Loucy (cell line): ENCODE measurements at regions not wholly inside any gene's neighbourhood (a gene's known extent, or its start where the extent isn't known, plus 50 kb on each side); places are given as distances from the start of the nearest gene placed in this dataset.

ENCODE experiments used
- H2AFZ ChIP-seq: fragments of 200-600 bp; sonication (generic); 2 replicates; pipeline ENCODE4 v1.6.0; 2016; ENCODE audit warnings: antibody characterized with exemption, mild to moderate bottlenecking, low read length, moderate library complexity
- H3F3A ChIP-seq: fragments of 200-600 bp; 2 replicates; pipeline ENCODE4 v1.6.0; 2016; ENCODE audit warnings: antibody characterized with exemption, low read depth, mild to moderate bottlenecking
- H3K27me3 ChIP-seq: fragments of 200-600 bp; sonication (generic); 2 replicates; pipeline ENCODE4 v1.6.1; 2014; ENCODE audit warnings: low read length, mild to moderate bottlenecking; ENCODE audit not compliant: insufficient read depth, poor library complexity, severe bottlenecking
- H3K36me3 ChIP-seq: fragments of 200-600 bp; sonication (generic); 2 replicates; pipeline ENCODE4 v1.6.1; 2016; ENCODE audit warnings: low read length; ENCODE audit not compliant: insufficient read depth
- H3K4me1 ChIP-seq: fragments of 200-600 bp; sonication (generic); 2 replicates; pipeline ENCODE4 v1.5.1; 2014; ENCODE audit warnings: low read length, mild to moderate bottlenecking; ENCODE audit not compliant: insufficient read depth, poor library complexity, severe bottlenecking
- H3K4me2 ChIP-seq: fragments of 200-600 bp; sonication (generic); 2 replicates; pipeline ENCODE4 v1.6.0; 2014; ENCODE audit warnings: antibody characterized with exemption, low read length, low read depth, mild to moderate bottlenecking; ENCODE audit not compliant: poor library complexity, severe bottlenecking
- H3K4me3 ChIP-seq: fragments of 200-600 bp; sonication (generic); 2 replicates; pipeline ENCODE4 v1.5.1; 2014; ENCODE audit warnings: low read length, mild to moderate bottlenecking, mixed read lengths; ENCODE audit not compliant: poor library complexity, severe bottlenecking
- H3K79me2 ChIP-seq: fragments of 200-600 bp; sonication (generic); 2 replicates; pipeline ENCODE4 v1.6.1; 2014; ENCODE audit warnings: low read length; ENCODE audit not compliant: insufficient read depth
- H3K9ac ChIP-seq: fragments of 200-600 bp; sonication (generic); 2 replicates; pipeline ENCODE4 v1.6.0; 2014; ENCODE audit warnings: mild to moderate bottlenecking, low read depth, low read length, moderate library complexity; ENCODE audit not compliant: poor library complexity, severe bottlenecking
- H3K9me2 ChIP-seq: fragments of 200-600 bp; sonication (generic); replicated peaks from 2 replicates; pipeline ENCODE4 v1.6.1; 2016; ENCODE audit warnings: low read depth, low read length, mixed read lengths
- H3K9me3 ChIP-seq: fragments of 200-600 bp; sonication (generic); 2 replicates; pipeline ENCODE4 v1.6.1; 2014; ENCODE audit warnings: mild to moderate bottlenecking, antibody characterized with exemption, low read length, low read depth; ENCODE audit not compliant: insufficient read depth
- H4K20me1 ChIP-seq: fragments of 200-600 bp; sonication (generic); 2 replicates; pipeline ENCODE4 v1.6.0; 2014; ENCODE audit warnings: antibody characterized with exemption, low read length, mild to moderate bottlenecking; ENCODE audit not compliant: insufficient read depth, poor library complexity, severe bottlenecking
- CTCF ChIP-seq: fragments of 200-600 bp; sonication (generic); conservative IDR thresholded peaks from 2 replicates; pipeline ENCODE4 v1.5.1; 2014; ENCODE audit warnings: mild to moderate bottlenecking, antibody characterized with exemption, low read length
- EZH2phosphoT487 ChIP-seq: fragments of 200-600 bp; IDR thresholded peaks from 2 replicates; pipeline ENCODE4 v1.6.1; 2018; ENCODE audit warnings: antibody characterized with exemption, mild to moderate bottlenecking, moderate library complexity, borderline replicate concordance

- no peaks in the 10 kb centered on the region for H4K20me1 ChIP-seq
- H3K4me3 ChIP-seq, result no peak overlapping the region
- no peaks in the 10 kb centered on the region for H3K9me2 ChIP-seq
- TF ChIP-seq CTCF (no peak), EZH2phosphoT487 (no peak)
- no peaks in the 10 kb centered on the region for H3K9me3 ChIP-seq
- H3K27me3 ChIP-seq, result no peaks in the 10 kb centered on the region
- H3K9ac ChIP-seq, result no peak overlapping the region
- H2AFZ ChIP-seq, result no peak overlapping the region
- no peaks in the 10 kb centered on the region for H3K79me2 ChIP-seq
- H3F3A ChIP-seq, result no peaks in the 10 kb centered on the region
- H3K36me3 ChIP-seq, result no peaks in the 10 kb centered on the region
- no peak overlapping the region for H3K4me2 ChIP-seq
- no peaks in the 10 kb centered on the region for H3K4me1 ChIP-seq
Measured at GRCh38 chr2:153299217-153299616, 179.3 kb downstream of the RPRM start.

GRCh38 chr2:153294199-153294786, 184.3 kb downstream of the RPRM start:
- H3K4me2 ChIP-seq, result no peak overlapping the region
- H3K27me3 ChIP-seq, result no peaks in the 10 kb centered on the region
- H3F3A ChIP-seq, result no peaks in the 10 kb centered on the region
- H3K9me2 ChIP-seq, result no peaks in the 10 kb centered on the region
- no peaks in the 10 kb centered on the region for H3K9me3 ChIP-seq
- H3K4me1 ChIP-seq, result no peaks in the 10 kb centered on the region
- H4K20me1 ChIP-seq, result no peaks in the 10 kb centered on the region
- H2AFZ ChIP-seq, result no peak overlapping the region
- no peaks in the 10 kb centered on the region for H3K79me2 ChIP-seq
- no peak overlapping the region for H3K4me3 ChIP-seq
- H3K9ac ChIP-seq, result no peak overlapping the region
- H3K36me3 ChIP-seq, result no peaks in the 10 kb centered on the region
- TF ChIP-seq EZH2phosphoT487 (no peak), CTCF (no peak)

- no peaks in the 10 kb centered on the region for H3F3A ChIP-seq
- H3K4me2 ChIP-seq, result no peak overlapping the region
- no peaks in the 10 kb centered on the region for H3K9me3 ChIP-seq
- no peaks in the 10 kb centered on the region for H3K27me3 ChIP-seq
- no peaks in the 10 kb centered on the region for H3K9me2 ChIP-seq
- H2AFZ ChIP-seq, result no peak overlapping the region
- no peak overlapping the region for H3K9ac ChIP-seq
- H4K20me1 ChIP-seq, result no peaks in the 10 kb centered on the region
- no peaks in the 10 kb centered on the region for H3K36me3 ChIP-seq
- no peaks in the 10 kb centered on the region for H3K79me2 ChIP-seq
- H3K4me1 ChIP-seq, result no peaks in the 10 kb centered on the region
- TF ChIP-seq EZH2phosphoT487 (no peak), CTCF (no peak)
- no peak overlapping the region for H3K4me3 ChIP-seq
Measured at GRCh38 chr2:153291718-153292117, 186.8 kb downstream of the RPRM start.
